Stimulated activated naive B cell treated with anti-CD40 and anti-IgM and Interleukin-4, amounts not matched to agents 10 μg/mL and 1 μg/mL and 100 μg/mL, for 72 hours (primary cell): ENCODE measurements at regions not wholly inside any gene's neighbourhood (a gene's known extent, or its start where the extent isn't known, plus 50 kb on each side); places are given as distances from the start of the nearest gene placed in this dataset.

Source experiments
- ATAC-seq, 2 donors: fragments of 150-1000 bp; cut with Tn5 transposase; replicated peaks; 2 replicates each; pipeline ENCODE4 v1.10.0; 2021; ENCODE audit warnings: moderate library complexity in 1 of 2
- DNase-seq: peaks from one replicate; pipeline ENCODE4 v3.0.0; 2021
- H3K27ac Mint-ChIP-seq: one replicate; pipeline ENCODE4 v1.8.0; 2022; ENCODE audit warnings: mild to moderate bottlenecking, mixed read lengths
- H3K27me3 Mint-ChIP-seq, 2 donors: one replicate each; pipeline ENCODE4 v1.8.0; 2022; ENCODE audit warnings: mixed read lengths in 2 of 2
- H3K36me3 Mint-ChIP-seq, 2 donors: one replicate each; pipeline ENCODE4 v1.8.0; 2022; ENCODE audit warnings: mixed read lengths in 2 of 2, mild to moderate bottlenecking in 1 of 2
- H3K4me1 Mint-ChIP-seq, 2 donors: one replicate each; pipeline ENCODE4 v1.8.0; 2022; ENCODE audit warnings: mixed read lengths in 2 of 2, mild to moderate bottlenecking in 1 of 2
- H3K4me3 Mint-ChIP-seq, 2 donors: one replicate each; pipeline ENCODE4 v1.8.0; 2022; ENCODE audit warnings: mild to moderate bottlenecking in 2 of 2, mixed read lengths in 2 of 2, moderate library complexity in 1 of 2
- H3K9me3 Mint-ChIP-seq, 2 donors: one replicate each; pipeline ENCODE4 v1.8.0; 2022; ENCODE audit warnings: mixed read lengths in 2 of 2, mild to moderate bottlenecking in 1 of 2

DNA sequence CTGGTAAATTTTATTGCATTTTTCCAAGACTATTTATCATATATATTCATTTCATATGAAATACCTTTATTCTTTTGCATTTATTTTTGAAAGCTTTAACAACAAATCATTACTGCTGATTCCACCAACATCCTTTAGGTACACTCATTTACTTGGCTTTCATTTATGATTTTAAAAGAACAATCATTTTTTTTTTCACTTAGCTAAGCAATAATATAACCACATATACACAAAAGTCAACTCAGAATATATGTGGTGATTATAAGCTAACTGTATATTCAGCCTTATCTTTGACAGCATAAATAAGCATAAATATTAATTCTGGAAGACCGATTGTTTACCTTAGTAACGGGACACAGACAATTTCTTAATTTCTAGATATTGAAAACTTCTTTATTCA, 458.6 kb upstream of the ZNF385D start:
- no peaks in the 10 kb centered on the region for H3K36me3 Mint-ChIP-seq
- no peak for DNase-seq
- H3K4me1 Mint-ChIP-seq: no peaks in the 10 kb centered on the region
- no peak overlapping the region for H3K4me3 Mint-ChIP-seq
- H3K9me3 Mint-ChIP-seq: peaks cover 0 to 6% of the 10 kb centered on the region in 2 donors
- H3K27me3 Mint-ChIP-seq: no peaks in the 10 kb centered on the region
- no peak overlapping the region for H3K27ac Mint-ChIP-seq
- ATAC-seq: no peak

DNA sequence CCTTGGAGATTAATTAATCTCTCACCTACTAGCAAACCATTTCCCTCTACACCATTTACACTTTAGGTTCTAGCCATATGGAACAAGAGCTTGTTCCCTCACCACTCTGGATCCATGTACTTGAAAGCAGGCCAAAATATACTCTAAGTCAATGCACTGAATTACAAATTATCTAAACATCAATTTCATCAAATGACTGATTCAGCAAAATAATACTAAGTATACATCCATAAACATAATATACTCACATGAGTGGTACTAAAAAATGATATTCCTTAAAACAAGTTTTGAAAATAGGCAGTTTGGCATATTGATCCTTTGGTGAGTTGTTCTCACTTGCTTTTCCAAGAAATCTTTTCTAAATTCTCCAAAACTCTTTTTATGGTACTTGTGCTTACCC, 459.7 kb upstream of the ZNF385D start:
- Mint-ChIP-seq H3K4me1 (no peaks in the 10 kb centered on the region), H3K4me3 (no peak overlapping the region), H3K36me3 (no peaks in the 10 kb centered on the region), H3K27ac (no peak overlapping the region), H3K27me3 (no peaks in the 10 kb centered on the region), H3K9me3 (peaks cover 4 to 7% of the 10 kb centered on the region in 2 donors)
- DNase-seq (no peak), ATAC-seq (no peak)

DNA sequence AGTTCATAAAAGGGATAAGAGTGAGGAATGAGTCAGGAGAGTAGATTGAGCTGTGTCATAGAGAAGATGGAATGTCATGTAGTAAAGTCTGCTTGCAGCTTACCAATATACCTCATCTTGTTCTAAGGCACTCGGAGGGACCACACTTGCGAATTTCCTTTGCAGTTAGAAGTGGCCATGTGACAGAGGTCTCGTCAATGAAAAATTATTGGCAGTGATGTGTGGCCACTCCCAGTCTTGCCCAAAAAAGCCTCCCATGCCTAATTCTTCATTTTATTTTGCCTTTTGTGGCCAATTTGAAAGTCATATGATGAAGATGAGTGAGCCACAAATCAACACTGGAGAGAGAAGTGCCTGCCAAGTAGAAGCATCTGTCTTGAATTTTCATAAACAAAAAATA, 465.6 kb upstream of the ZNF385D start:
- H3K9me3 Mint-ChIP-seq: peaks cover 4 to 5% of the 10 kb centered on the region in 2 donors
- H3K27ac Mint-ChIP-seq: no peak overlapping the region
- no peaks in the 10 kb centered on the region for H3K27me3 Mint-ChIP-seq
- no peaks in the 10 kb centered on the region for H3K36me3 Mint-ChIP-seq
- ATAC-seq (no peak), DNase-seq (no peak)
- H3K4me1 Mint-ChIP-seq: no peaks in the 10 kb centered on the region
- H3K4me3 Mint-ChIP-seq: no peak overlapping the region

DNA sequence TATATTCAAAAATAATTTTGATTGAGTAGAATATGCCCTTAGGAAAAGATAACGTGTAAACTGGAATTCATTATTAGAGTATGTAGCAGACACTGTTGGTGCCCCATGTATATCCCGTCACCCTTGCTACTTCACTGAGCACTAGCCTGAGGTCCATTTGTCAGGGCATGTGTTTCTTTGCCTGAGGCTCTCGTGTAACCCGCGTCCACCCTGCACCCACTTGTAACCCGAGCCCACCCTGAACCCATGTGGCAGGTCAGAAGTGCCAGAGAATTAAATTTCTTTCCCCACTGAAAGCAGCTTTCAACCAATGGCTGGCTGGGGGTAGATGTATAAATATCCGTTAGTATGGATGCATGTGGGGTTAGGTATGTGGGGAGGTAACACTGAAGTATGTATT, 474.2 kb upstream of the ZNF385D start:
- DNase-seq (no peak), ATAC-seq (no peak)
- Mint-ChIP-seq H3K27me3 (no peaks in the 10 kb centered on the region), H3K36me3 (no peaks in the 10 kb centered on the region), H3K9me3 (peaks cover 0 to 10% of the 10 kb centered on the region in 2 donors), H3K27ac (no peak overlapping the region), H3K4me3 (no peak overlapping the region), H3K4me1 (no peaks in the 10 kb centered on the region)

DNA sequence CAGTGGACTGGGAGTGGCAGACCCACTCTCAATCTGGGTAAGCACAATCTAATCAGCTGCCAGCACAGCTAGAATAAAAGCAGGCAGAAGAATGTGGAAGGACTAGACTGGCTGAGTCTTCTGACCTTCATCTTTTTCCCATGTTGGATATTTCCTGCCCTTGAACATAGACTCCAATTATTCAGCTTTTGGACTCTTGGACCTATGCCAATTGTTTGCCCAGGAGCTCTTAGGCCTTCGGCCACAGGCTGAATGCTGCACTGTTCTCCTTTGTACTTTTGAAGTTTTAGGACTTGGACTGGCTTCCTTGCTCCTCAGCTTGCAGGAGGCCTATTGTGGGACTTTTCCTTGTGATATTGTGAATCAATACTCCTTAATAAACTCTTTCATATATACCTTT, 477.7 kb upstream of the ZNF385D start:
- H3K4me1 Mint-ChIP-seq: no peaks in the 10 kb centered on the region
- no peaks in the 10 kb centered on the region for H3K36me3 Mint-ChIP-seq
- no peak overlapping the region for H3K27ac Mint-ChIP-seq
- no peak overlapping the region for H3K4me3 Mint-ChIP-seq
- no peaks in the 10 kb centered on the region for H3K27me3 Mint-ChIP-seq
- no peak for DNase-seq
- ATAC-seq: no peak
- H3K9me3 Mint-ChIP-seq: peaks cover 4 to 13% of the 10 kb centered on the region in 2 donors

DNA sequence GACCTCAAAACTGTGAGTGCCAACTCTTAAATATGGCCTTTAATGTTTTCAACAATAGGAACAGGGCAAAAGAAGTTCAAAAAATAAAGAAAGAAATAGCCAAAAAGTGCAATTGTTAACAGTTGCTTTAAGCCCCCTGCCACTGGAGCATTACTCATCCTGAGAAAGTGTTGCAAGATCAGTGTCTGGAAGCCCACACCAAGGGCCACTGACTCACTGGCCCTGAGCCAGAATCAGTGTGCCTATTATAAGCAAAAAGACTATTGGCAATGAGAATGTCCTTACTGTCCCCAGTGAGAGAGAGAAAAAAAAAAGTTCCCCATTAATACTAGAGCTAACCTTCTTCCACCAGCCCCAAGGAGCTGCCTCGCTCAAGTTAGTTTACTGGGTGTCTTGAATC, 480.1 kb upstream of the ZNF385D start:
- Mint-ChIP-seq H3K36me3 (no peaks in the 10 kb centered on the region), H3K27ac (no peak overlapping the region), H3K4me1 (no peaks in the 10 kb centered on the region), H3K27me3 (no peaks in the 10 kb centered on the region), H3K9me3 (peaks cover 4 to 13% of the 10 kb centered on the region in 2 donors), H3K4me3 (no peak overlapping the region)
- DNase-seq (no peak), ATAC-seq (no peak)

DNA sequence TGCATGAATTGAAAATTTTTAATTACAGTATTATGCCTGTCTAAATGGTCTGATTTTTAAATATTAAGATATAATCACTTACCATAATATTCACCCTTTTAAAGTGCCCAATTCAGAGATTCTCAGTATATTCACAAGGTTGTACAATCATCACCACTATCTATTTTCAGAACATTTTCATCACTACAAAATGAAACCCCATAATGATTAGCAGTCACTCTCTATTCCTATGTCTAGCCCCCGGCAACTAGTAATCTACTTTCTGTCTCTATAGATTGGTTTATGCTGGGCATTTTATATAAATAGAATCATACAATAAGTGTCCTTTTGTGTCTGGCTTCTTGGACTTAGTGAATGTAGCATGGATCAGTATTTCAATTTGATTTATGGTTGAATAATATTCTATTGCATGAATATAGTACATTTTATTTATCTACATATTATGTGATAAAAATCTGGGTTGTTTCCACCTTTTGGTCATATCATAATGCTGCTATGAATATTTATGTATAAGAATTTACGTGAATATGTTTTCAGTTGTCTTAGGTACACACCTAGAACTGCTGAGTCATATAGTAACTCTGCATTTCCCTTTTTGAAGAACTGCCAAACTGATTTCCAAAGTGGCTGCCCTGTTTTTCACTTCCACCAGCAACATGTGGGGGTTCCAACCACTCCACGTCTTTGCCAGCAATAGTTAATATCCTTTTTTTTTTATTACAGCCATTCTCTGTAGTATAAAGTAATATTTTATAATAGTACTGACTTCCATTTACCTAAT, 485.7 kb upstream of the ZNF385D start:
- ATAC-seq (no peak), DNase-seq (no peak)
- Mint-ChIP-seq H3K9me3 (peaks cover 4% of the 10 kb centered on the region in 2 donors), H3K4me3 (no peak overlapping the region), H3K27ac (no peak overlapping the region), H3K4me1 (no peaks in the 10 kb centered on the region), H3K27me3 (no peaks in the 10 kb centered on the region), H3K36me3 (no peaks in the 10 kb centered on the region)

DNA sequence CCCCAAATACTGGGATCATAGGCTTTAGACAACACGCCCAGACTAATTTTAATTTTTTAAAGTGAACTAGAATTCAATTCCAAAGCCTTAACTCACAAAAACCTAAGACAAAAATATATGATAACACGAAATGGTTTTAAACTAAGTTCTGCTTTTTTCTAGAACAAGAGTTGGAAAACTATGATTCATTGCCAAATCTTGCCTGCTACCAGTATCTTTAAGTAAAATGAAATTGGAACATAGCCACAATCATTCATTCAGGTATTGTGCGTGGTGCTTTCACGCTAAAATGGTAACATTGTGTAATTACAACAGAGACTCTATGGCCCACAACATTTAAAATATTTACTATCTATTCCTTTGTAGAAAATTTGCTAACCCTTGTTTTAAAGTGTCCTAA, 488.0 kb upstream of the ZNF385D start:
- H3K27ac Mint-ChIP-seq: no peak overlapping the region
- DNase-seq (no peak), ATAC-seq (no peak)
- H3K4me3 Mint-ChIP-seq: no peak overlapping the region
- no peaks in the 10 kb centered on the region for H3K4me1 Mint-ChIP-seq
- no peaks in the 10 kb centered on the region for H3K36me3 Mint-ChIP-seq
- no peaks in the 10 kb centered on the region for H3K27me3 Mint-ChIP-seq
- no peaks in the 10 kb centered on the region for H3K9me3 Mint-ChIP-seq

DNA sequence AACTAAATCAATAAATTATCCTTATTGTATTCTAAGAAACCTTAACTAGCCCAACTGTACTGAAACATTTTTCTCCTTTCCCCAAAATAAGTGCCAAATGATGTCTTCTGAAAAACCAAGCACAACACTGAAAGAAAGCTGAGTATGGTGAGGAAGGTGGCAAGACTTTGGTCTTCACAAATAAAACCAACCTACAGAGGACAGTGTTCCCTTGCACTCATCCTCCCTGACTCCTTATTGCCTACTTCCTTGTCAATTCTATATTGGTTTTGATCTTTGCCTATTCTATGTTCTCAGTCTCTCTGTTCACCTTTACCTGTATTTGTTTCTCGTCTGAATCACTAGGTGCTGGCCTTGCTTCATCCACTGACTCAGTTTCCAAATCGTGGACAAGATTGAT, 490.1 kb upstream of the ZNF385D start:
- no peak for DNase-seq
- Mint-ChIP-seq H3K4me3 (no peak overlapping the region), H3K27ac (no peak overlapping the region), H3K36me3 (no peaks in the 10 kb centered on the region), H3K4me1 (no peaks in the 10 kb centered on the region), H3K9me3 (no peaks in the 10 kb centered on the region), H3K27me3 (no peaks in the 10 kb centered on the region)
- no peak for ATAC-seq

DNA sequence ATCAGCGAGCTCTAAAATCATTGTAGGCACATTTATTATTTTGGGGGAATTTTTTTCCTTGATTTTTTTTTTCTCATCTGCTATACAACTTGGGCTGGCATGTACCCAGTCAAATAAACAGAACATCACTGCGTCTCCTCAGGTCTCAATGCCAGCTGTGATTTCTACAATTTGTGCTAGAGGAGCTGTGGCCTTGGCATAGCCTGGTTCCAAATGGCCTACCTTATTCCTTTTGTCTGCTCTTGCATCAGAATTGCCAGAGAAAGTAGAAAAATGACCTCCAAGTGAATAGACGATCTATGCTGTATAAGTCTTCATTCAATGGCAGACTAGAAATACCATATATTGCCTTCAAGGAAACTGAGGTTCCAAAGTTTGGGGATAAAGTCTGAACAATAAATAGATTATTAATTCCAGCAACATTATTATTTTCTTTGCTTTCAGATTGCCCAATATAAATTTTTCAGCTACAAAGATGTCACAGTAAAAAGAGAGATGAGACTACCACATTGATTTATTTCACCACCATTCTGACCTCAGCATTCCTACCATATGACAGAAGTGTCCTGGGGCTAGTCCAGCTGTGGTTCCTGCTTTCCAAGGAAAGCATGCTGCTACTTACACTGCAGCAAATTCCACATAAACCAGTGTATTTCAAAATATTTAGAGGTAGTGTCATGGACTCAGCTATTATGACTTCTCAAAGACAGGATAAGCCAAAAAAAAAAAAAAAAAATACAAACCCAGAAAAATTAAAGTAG, 493.9 kb upstream of the ZNF385D start:
- DNase-seq (no peak), ATAC-seq (no peak)
- no peaks in the 10 kb centered on the region for H3K36me3 Mint-ChIP-seq
- H3K4me1 Mint-ChIP-seq: no peaks in the 10 kb centered on the region
- H3K4me3 Mint-ChIP-seq: no peak overlapping the region
- H3K27me3 Mint-ChIP-seq: no peaks in the 10 kb centered on the region
- H3K9me3 Mint-ChIP-seq: no peaks in the 10 kb centered on the region
- no peak overlapping the region for H3K27ac Mint-ChIP-seq

DNA sequence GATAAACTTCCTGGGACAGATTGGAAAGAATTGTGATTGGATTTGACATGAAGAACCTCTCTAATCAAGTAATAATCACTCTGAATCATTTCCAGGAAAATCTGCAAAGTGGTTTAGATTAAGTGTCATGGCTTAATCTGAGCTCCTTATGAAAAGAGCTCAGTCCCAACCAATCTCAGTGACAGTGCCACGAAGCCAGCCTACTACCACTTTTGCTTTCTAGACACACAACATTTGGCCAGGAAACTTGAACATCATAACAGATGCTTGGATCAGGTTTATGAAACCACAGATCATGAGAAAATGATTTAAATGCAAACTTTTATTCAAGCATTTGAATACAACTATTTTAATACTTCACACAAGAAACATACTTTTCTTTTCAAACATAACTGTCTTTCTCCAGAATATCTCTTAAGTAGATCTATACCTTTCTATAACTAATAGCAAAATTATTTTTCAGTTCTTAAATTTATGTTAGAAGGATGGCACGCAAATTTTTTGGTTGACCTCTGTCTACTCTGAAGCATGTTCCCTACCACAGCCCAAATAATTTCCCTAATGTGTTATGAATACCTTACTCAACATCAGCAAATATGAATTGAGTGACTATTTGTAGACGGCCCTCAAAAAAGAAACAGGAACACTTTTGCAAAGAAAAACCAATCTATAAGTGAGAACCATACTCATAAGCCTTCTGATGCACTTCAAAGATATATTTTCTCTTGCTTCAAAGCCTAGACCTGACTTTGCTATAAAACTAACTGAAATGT, 495.0 kb upstream of the ZNF385D start:
- no peaks in the 10 kb centered on the region for H3K36me3 Mint-ChIP-seq
- no peak for ATAC-seq
- no peak overlapping the region for H3K27ac Mint-ChIP-seq

DNA sequence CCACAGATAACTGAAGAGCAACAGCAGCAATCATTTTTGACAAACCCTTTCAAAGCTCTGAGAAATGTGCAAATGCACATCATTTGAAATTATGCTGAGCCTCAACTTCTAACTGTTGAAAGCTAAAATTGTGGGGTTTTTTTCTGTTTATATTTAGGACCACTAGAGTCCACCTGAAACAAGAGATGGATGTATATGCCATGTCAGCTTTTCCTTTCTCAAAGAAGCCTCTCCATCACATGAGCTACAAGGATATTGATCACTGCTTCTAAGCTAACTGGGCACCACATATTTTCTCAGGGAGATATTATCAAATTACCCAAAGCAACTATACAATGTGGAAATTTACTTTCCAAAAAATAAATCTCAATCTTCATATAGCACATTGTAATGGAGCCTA, 498.6 kb upstream of the ZNF385D start:
- no peaks in the 10 kb centered on the region for H3K9me3 Mint-ChIP-seq
- no peak overlapping the region for H3K27ac Mint-ChIP-seq
- no peaks in the 10 kb centered on the region for H3K36me3 Mint-ChIP-seq
- no peak for ATAC-seq
- H3K4me3 Mint-ChIP-seq: no peak overlapping the region
- no peaks in the 10 kb centered on the region for H3K27me3 Mint-ChIP-seq
- H3K4me1 Mint-ChIP-seq: no peaks in the 10 kb centered on the region
- no peak for DNase-seq

More for the DNA sequence above, 495.0 kb upstream of the ZNF385D start:
- no peak for DNase-seq
- Mint-ChIP-seq H3K4me1 (no peaks in the 10 kb centered on the region), H3K9me3 (no peaks in the 10 kb centered on the region), H3K4me3 (no peak overlapping the region), H3K27me3 (no peaks in the 10 kb centered on the region)

DNA sequence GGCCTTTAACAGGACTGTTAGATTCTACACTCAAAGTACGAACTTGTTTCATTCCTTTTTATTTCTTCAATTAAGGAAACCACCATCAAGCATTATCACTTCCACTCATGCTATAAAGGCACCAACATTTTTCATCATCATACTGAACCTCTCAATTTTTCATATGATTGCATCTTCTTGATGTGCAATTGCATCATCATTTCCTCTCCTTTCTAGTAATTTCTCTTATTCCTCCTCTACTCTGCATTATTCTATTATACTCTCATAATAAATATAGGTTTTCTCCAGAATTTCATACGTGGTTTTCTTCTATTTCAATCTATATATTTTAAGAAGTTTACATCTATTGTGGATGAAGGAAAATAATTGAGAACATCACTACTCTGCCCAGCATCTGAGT, 506.2 kb upstream of the ZNF385D start:
- Mint-ChIP-seq H3K9me3 (no peaks in the 10 kb centered on the region), H3K36me3 (no peaks in the 10 kb centered on the region), H3K4me3 (no peak overlapping the region), H3K27ac (no peak overlapping the region), H3K4me1 (no peaks in the 10 kb centered on the region), H3K27me3 (no peaks in the 10 kb centered on the region)
- ATAC-seq (no peak), DNase-seq (no peak)

DNA sequence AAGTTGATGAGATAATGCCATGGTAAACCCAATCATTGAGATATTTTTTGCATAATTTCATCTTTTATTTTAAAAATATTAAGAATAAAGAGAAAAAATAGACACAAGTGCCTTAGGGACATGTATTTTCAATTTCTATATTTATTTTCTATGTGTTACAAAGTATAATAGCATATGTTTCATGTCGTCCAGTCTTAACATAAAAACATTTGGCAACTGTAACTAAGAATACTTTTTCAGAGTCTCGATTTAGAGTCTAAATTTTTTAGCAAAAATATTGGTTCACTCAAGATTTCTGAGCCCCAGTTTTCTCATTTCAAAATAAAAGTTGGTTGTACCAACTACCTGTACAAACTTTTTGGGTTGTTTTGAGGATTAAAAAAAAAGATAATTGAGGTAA, 511.4 kb upstream of the ZNF385D start:
- no peak overlapping the region for H3K27ac Mint-ChIP-seq
- ATAC-seq (no peak), DNase-seq (no peak)
- no peak overlapping the region for H3K4me3 Mint-ChIP-seq
- H3K9me3 Mint-ChIP-seq: no peaks in the 10 kb centered on the region
- H3K27me3 Mint-ChIP-seq: no peaks in the 10 kb centered on the region
- no peaks in the 10 kb centered on the region for H3K4me1 Mint-ChIP-seq
- no peaks in the 10 kb centered on the region for H3K36me3 Mint-ChIP-seq

DNA sequence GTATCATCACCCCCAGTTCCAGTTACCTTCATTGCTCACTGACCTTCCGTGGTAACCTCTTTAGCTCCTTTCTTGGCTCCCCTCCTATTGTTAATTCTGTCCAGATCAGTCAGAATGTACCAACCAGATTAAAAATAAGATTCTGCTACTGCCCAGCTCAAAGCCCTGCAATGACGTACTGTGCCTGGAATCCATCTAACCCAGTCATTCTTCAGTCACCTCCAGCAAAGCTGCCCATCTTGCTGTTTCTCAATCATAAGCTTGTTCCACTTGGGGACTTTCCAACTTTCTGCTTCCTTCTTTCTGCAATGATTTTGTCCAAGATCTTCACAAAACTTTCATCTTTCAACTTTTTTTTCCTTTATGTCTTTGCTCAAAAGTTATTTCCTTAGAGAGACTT, 512.0 kb upstream of the ZNF385D start:
- no peaks in the 10 kb centered on the region for H3K4me1 Mint-ChIP-seq
- no peaks in the 10 kb centered on the region for H3K36me3 Mint-ChIP-seq
- H3K27ac Mint-ChIP-seq: no peak overlapping the region
- H3K4me3 Mint-ChIP-seq: no peak overlapping the region
- no peaks in the 10 kb centered on the region for H3K9me3 Mint-ChIP-seq
- no peaks in the 10 kb centered on the region for H3K27me3 Mint-ChIP-seq
- DNase-seq (no peak), ATAC-seq (no peak)
